Glutamatergic neuron (in vitro differentiated cells): ENCODE measurements at regions not wholly inside any gene's neighbourhood (a gene's known extent, or its start where the extent isn't known, plus 50 kb on each side); places are given as distances from the start of the nearest gene placed in this dataset.

Source experiments
- DNase-seq: peaks from one replicate; pipeline ENCODE4 v3.0.0; 2022
- H3K27ac Mint-ChIP-seq: one replicate; pipeline ENCODE4 v1.8.0; 2020; ENCODE audit warnings: mild to moderate bottlenecking, mixed read lengths, inconsistent platforms; ENCODE audit not compliant: unreplicated experiment
- H3K27me3 Mint-ChIP-seq: one replicate; pipeline ENCODE4 v1.8.0; 2020; ENCODE audit warnings: mild to moderate bottlenecking, moderate library complexity, mixed read lengths, inconsistent platforms; ENCODE audit not compliant: unreplicated experiment
- H3K36me3 Mint-ChIP-seq: one replicate; pipeline ENCODE4 v1.8.0; 2020; ENCODE audit warnings: mild to moderate bottlenecking, mixed read lengths, inconsistent platforms; ENCODE audit not compliant: unreplicated experiment
- H3K4me1 Mint-ChIP-seq: one replicate; pipeline ENCODE4 v1.8.0; 2020; ENCODE audit warnings: mild to moderate bottlenecking, low read depth, mixed read lengths, inconsistent platforms; ENCODE audit not compliant: unreplicated experiment
- H3K4me3 Mint-ChIP-seq: one replicate; pipeline ENCODE4 v1.8.0; 2020; ENCODE audit warnings: mild to moderate bottlenecking, mixed read lengths, inconsistent platforms; ENCODE audit not compliant: unreplicated experiment
- H3K9me3 Mint-ChIP-seq: one replicate; pipeline ENCODE4 v1.8.0; 2020; ENCODE audit warnings: mild to moderate bottlenecking, moderate library complexity, mixed read lengths, inconsistent platforms; ENCODE audit not compliant: unreplicated experiment
- CTCF ChIP-seq: fragments of 200-600 bp; sonication (generic); IDR thresholded peaks from one replicate; pipeline ENCODE4 v1.5.0; 2021; ENCODE audit not compliant: partially characterized antibody, unreplicated experiment

GRCh38 chr12:107631715-107632114 lies 53.9 kb upstream of the PWP1 start:
- no peak for TF ChIP-seq CTCF
- no peak for DNase-seq
- Mint-ChIP-seq H3K27me3 (no peaks in the 10 kb centered on the region), H3K4me3 (no peak overlapping the region), H3K4me1 (no peaks in the 10 kb centered on the region), H3K9me3 (no peaks in the 10 kb centered on the region), H3K27ac (no peak overlapping the region), H3K36me3 (peaks cover 5% of the 10 kb centered on the region)

GRCh38 chr12:107632246-107632645 lies 53.4 kb upstream of the PWP1 start:
- Mint-ChIP-seq H3K4me1 (no peaks in the 10 kb centered on the region), H3K27ac (no peak overlapping the region), H3K36me3 (peaks cover 5% of the 10 kb centered on the region), H3K27me3 (no peaks in the 10 kb centered on the region), H3K4me3 (no peak overlapping the region), H3K9me3 (no peaks in the 10 kb centered on the region)
- no peak for TF ChIP-seq CTCF
- DNase-seq: no peak

- H3K4me3 Mint-ChIP-seq: no peak overlapping the region
- no peaks in the 10 kb centered on the region for H3K4me1 Mint-ChIP-seq
- no peak for DNase-seq
- H3K27me3 Mint-ChIP-seq: no peaks in the 10 kb centered on the region
- no peak overlapping the region for H3K27ac Mint-ChIP-seq
- no peaks in the 10 kb centered on the region for H3K9me3 Mint-ChIP-seq
- H3K36me3 Mint-ChIP-seq: peaks cover 5% of the 10 kb centered on the region
- TF ChIP-seq CTCF: no peak
These were observed 51.1 kb upstream of the PWP1 start for GRCh38 chr12:107634530-107634929.

GRCh38 chr12:107635139-107635538 lies 50.5 kb upstream of the PWP1 start:
- Mint-ChIP-seq H3K36me3 (peaks cover 5% of the 10 kb centered on the region), H3K9me3 (no peaks in the 10 kb centered on the region), H3K27me3 (no peaks in the 10 kb centered on the region), H3K4me3 (no peak overlapping the region), H3K4me1 (no peaks in the 10 kb centered on the region), H3K27ac (no peak overlapping the region)
- no peak for TF ChIP-seq CTCF
- no peak for DNase-seq
